ENCODE measurements at regions not wholly inside any gene's neighbourhood (a gene's known extent, or its start where the extent isn't known, plus 50 kb on each side); places are given as distances from the start of the nearest gene placed in this dataset.

GRCh38 chr17:51560398-51560797 is 300.1 kb downstream of the UTP18 start:
- peaks cover 98% of the 10 kb centered on the region for H3K27me3 Mint-ChIP-seq (ENCODE audit: unreplicated experiment)
- BruUV-seq (replicated peaks) = no TSS peak
- CTCF ChIA-PET = no interaction called here
- H3K27ac Mint-ChIP-seq (ENCODE audit: unreplicated experiment) = no peak overlapping the region
- H3K4me3 Mint-ChIP-seq (ENCODE audit: low read depth, unreplicated experiment) = no peak overlapping the region
- H3K9me3 Mint-ChIP-seq (ENCODE audit: low read depth, unreplicated experiment) = no peaks in the 10 kb centered on the region
- H3K4me1 Mint-ChIP-seq (ENCODE audit: low read depth, unreplicated experiment) = no peaks in the 10 kb centered on the region
- no peak for DNase-seq
- no peak for TF ChIP-seq CTCF (IDR thresholded peaks at IDR 0.05; ENCODE audit: unreplicated experiment)
- intact Hi-C loops (cut with micrococcal nuclease; ENCODE audit: unreplicated experiment) = no loop called here
- no peaks in the 10 kb centered on the region for H3K36me3 Mint-ChIP-seq (ENCODE audit: insufficient read depth, unreplicated experiment)

DNA sequence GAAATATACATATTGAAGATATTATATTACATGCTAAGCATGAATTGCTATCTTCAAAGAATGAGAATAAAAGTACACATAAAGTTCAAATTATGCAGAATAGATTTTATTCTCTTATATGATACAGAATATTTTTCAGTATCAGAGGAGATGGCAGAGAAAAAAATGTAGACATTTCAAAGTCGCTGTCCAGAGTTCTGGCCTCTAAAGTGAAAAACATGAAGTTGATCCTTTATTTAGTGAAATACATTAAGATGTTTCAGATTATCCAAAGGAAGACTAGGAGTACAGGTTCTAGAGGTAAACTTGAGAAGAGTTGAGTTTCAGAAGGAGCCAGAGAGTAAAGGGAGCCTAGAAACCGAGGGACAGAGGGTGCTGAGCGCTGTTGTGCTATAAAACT is 303.6 kb downstream of the UTP18 start:
- no peak for DNase-seq
- Mint-ChIP-seq H3K4me3 (ENCODE audit: low read depth, unreplicated experiment) (no peak overlapping the region), H3K27me3 (ENCODE audit: unreplicated experiment) (peaks cover 85% of the 10 kb centered on the region), H3K4me1 (ENCODE audit: low read depth, unreplicated experiment) (no peaks in the 10 kb centered on the region), H3K27ac (ENCODE audit: unreplicated experiment) (no peak overlapping the region), H3K9me3 (ENCODE audit: low read depth, unreplicated experiment) (no peaks in the 10 kb centered on the region), H3K36me3 (ENCODE audit: insufficient read depth, unreplicated experiment) (no peaks in the 10 kb centered on the region)
- CTCF ChIA-PET = no interaction called here
- no TSS peak for BruUV-seq (replicated peaks)
- intact Hi-C loops (cut with micrococcal nuclease; ENCODE audit: unreplicated experiment) = no loop called here
- no peak for TF ChIP-seq CTCF (IDR thresholded peaks at IDR 0.05; ENCODE audit: unreplicated experiment)

DNA sequence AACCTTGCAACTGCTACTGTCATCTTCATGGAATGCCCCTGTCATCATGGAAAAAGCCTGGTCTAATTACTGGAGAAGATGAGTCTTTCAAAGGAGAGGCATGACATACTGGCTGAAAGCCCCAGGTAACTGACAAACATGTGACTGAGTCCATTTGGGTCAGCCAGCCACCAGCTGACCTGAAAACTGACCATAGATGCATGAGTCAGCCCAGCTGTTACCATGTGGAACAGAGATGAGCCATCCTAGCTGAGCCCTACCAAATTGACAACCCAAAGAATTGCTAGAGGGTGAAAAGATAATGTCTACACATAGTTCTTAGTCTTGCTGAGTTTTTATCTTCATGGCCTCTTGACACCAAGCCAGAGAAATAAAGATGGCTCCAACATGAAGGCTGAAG is 311.8 kb downstream of the UTP18 start:
- Mint-ChIP-seq H3K9me3 (ENCODE audit: low read depth, unreplicated experiment) (no peaks in the 10 kb centered on the region), H3K4me3 (ENCODE audit: low read depth, unreplicated experiment) (no peak overlapping the region), H3K27ac (ENCODE audit: unreplicated experiment) (no peak overlapping the region), H3K4me1 (ENCODE audit: low read depth, unreplicated experiment) (no peaks in the 10 kb centered on the region), H3K27me3 (ENCODE audit: unreplicated experiment) (peaks cover 80% of the 10 kb centered on the region), H3K36me3 (ENCODE audit: insufficient read depth, unreplicated experiment) (no peaks in the 10 kb centered on the region)
- intact Hi-C loops (cut with micrococcal nuclease; ENCODE audit: unreplicated experiment) = no loop called here
- no peak for DNase-seq
- no TSS peak for BruUV-seq (replicated peaks)
- CTCF ChIA-PET = interaction anchor here (1.2 kb wide), 1 partner anchor 9 kb away, joined by 3 read pairs; no protein-coding TSS in a partner anchor
- TF ChIP-seq CTCF (IDR thresholded peaks at IDR 0.05; ENCODE audit: unreplicated experiment) = no peak
